Retinal pigment epithelial cell (primary cell): ENCODE measurements at regions not wholly inside any gene's neighbourhood (a gene's known extent, or its start where the extent isn't known, plus 50 kb on each side); places are given as distances from the start of the nearest gene placed in this dataset.
"Not testable (repeated sequence)": the region's sequence is repeated elsewhere in the genome, so short reads cannot be mapped to it uniquely, and the experiment has no call there.

Experiments
- DNase-seq: peaks from one replicate; pipeline ENCODE4 v3.0.0-alpha.2; 2010; ENCODE audit warnings: low read depth
- H3K4me3 ChIP-seq: 2 replicates; pipeline ENCODE4 v1.5.1; 2011; ENCODE audit warnings: mild to moderate bottlenecking, low read length, control low read depth, moderate library complexity
- TF ChIP-seq, protein P1 (sequence below): conservative IDR thresholded peaks from 2 replicates; pipeline ENCODE4 v1.5.1; 2011; ENCODE audit warnings: low read depth, low read length, control low read depth, inconsistent platforms

DNA sequence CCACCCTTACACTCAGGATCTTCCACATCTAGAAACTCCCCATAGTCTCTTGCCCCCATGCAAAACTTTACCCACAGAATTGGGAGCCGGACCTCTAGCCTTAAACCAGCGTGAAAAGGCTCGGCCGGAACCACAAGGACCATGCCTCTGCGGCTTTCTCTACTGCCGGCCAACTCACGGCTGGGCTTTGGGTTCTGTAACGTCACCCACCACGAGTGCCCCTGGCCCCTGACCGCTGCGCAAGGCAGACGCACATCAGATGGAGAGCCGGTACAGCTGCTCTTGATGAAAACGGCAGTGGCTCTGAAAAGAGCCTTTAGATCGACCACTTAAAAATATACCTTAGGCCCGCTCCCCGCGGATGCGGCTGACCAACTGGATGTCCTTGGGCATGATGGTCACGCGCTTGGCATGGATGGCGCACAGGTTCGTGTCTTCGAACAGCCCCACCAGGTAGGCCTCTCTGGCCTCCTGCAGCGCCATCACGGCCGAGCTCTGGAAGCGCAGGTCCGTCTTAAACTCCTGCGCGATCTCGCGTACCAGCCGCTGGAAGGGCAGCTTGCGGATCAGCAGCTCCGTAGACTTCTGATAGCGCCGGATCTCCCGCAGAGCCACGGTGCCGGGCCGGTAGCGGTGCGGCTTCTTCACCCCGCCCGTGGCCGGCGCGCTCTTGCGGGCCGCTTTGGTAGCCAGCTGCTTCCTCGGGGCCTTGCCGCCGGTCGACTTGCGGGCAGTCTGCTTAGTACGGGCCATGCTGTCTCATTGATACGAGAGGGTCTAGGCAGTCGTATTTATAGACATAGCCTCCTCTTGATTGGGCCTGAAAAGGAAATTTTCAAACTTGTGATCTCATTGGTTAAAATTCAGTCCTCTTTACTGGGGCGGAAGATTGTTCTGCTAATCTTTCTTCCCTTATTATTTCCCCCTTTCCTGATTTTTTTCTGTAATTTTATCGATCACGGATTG lies 66.3 kb downstream of the FAM72C start:
- peak; percentile 14 for DNase-seq
- peak overlapping the region; percentile 50 for H3K4me3 ChIP-seq
- TF ChIP-seq, protein P1, sequence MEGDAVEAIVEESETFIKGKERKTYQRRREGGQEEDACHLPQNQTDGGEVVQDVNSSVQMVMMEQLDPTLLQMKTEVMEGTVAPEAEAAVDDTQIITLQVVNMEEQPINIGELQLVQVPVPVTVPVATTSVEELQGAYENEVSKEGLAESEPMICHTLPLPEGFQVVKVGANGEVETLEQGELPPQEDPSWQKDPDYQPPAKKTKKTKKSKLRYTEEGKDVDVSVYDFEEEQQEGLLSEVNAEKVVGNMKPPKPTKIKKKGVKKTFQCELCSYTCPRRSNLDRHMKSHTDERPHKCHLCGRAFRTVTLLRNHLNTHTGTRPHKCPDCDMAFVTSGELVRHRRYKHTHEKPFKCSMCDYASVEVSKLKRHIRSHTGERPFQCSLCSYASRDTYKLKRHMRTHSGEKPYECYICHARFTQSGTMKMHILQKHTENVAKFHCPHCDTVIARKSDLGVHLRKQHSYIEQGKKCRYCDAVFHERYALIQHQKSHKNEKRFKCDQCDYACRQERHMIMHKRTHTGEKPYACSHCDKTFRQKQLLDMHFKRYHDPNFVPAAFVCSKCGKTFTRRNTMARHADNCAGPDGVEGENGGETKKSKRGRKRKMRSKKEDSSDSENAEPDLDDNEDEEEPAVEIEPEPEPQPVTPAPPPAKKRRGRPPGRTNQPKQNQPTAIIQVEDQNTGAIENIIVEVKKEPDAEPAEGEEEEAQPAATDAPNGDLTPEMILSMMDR = peak; percentile 9

DNA sequence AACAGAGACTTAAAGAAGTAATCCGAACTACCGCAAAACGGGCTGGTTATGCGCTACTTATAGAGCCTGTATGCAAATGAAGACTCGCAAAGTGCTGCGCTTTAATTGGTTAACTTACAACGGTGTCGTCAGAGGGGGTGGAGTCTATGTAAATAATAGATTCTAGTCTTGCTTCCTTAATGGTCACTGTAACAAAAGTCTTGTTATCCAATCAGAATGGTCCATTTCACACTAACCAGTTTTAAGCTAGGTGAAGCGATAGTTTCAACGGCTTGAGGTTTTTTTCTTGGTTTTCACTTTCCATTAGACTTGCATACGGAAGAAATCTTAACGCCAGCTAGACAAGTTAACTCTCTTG lies 67.2 kb downstream of the FAM72C start:
- DNase-seq = not testable (repeated sequence)
- H3K4me3 ChIP-seq = peak overlapping the region; percentile 52

DNA sequence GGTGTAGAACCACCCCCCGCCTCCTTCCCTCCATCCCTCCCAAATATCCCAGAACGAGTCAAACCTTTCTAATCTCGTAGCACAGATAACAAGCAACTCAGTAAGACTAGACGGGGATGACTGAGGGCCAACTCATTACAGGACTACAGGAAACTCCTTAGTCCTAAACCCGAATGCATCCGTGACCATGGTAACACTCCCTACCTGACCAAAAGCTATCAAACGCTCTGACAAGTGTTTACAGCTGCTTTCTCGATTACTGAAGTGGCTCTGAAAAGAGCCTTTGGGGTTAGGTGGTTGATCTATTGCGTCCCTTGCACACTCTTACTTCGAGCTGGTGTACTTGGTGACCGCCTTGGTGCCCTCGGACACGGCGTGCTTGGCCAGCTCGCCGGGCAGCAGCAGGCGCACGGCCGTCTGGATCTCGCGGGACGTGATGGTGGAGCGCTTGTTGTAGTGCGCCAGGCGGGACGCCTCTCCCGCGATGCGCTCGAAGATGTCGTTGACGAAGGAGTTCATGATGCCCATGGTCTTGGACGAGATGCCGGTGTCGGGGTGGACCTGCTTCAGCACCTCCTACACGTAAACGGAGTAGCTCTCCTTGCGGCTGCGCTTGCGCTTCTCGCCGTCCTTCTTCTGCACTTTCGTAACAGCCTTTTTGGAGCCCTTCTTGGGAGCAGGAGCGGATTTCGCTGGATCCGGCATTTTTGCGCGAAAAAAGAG lies 67.7 kb downstream of the FAM72C start:
- DNase-seq = peak; percentile 4
- peak overlapping the region; percentile 52 for H3K4me3 ChIP-seq

DNA sequence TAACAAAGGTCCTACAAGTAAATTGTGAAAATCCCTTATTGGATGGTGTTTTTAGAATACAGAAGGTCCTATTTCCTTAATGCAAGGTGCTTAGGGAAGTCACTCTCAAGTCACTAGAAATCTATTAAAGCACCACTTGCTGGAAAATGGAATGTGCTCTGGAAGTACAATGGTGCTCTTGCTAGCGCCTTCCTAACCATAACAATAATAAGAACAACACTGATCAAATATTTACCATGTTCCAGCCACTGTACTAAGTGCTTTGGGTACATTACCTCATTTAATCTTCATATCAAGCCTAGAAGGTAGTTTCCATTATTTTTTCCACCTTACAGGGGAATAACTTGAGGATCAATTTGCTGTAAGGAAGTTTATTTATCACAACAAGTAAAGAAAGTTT lies 75.4 kb downstream of the FAM72C start:
- not testable (repeated sequence) for DNase-seq, H3K4me3 ChIP-seq

DNA sequence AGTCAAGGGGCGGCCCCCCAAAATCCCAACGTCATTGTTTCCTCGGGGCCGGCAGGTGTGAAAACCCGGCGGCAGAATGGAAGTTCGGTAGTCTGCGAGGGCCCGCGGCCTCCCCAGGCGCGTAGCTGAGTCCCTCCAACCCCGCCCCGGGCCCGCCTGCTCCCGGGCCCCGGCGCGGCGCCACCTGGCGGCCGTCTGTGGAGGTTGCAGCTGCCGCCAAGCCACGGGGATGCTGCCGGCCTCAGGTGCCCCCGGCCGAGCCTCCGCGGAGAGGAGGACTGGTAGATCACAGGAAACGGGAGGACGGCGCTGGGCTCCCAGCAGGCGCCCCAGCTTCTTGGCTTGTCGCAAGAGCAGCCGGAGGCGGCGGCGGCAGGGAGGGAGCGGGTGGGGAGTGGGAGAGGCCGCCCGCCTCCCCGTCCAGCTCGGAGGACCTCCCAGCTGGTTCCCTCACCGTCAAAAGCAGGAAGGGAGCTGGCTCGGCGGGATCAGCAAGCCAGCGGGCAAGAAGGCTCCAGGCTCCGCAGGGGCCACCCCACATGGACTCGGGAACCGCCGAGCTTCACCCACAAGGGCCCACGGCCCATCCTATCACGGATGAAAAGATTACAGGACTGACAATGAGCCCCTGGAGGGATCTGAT lies 86.7 kb downstream of the FAM72C start:
- not testable (repeated sequence) for H3K4me3 ChIP-seq
- DNase-seq = peak; percentile 0

DNA sequence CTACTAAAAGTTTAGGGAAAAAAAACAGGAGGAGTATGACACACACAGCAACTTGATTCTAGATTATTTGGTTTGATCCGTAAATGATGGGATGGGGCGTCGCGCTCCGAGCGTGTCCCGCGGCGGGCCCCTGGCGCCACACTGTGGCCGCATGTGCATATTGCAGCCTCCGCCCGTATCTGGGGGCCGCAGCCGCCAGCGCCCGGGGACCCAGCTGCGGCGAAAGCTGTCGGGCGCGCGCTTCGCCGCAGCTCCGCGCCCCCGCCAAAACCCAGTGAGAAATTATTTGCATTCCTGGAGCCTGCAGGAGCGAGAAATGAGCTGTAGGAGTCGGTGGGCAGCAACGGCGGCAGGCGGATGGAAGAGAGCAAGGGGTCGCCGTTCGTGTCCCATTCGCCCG lies 87.3 kb downstream of the FAM72C start:
- not testable (repeated sequence) for H3K4me3 ChIP-seq, DNase-seq

DNA sequence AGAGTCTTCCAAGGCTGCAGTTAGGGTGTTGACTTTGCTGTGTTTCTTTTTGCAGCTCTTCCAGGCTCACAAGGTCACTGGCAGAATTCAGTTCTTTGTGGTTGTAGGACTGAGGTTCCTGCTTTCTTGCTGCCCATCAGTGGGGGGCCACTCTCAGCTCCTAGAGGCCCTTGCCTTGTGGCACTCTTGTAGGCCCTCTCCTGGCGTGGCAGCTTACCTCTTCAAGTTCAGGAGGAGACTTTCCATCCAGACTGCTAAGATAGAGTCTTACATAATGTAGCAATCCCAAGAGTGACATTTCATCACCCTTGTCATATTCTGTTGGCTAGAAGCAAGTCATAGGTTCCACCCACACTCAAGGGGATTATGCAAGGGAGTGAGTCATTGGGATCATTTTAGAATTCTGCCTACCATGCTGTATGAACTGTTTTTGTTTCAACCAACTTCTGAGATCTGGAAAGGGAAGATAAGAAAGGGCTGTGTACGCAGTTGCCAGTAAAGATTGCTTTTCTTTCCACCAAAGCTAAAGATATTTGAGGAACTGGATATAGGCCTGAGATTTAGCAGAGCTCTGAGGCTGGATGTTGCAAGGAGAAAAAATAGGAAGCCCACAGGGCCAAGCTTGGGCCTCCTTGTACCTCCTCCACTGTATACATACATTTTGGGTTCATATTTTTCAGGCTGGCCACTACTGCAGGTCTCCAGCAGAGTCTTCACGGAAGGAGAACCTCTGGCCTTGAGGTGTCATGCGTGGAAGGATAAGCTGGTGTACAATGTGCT lies 91.8 kb downstream of the FAM72C start:
- H3K4me3 ChIP-seq = not testable (repeated sequence)

DNA sequence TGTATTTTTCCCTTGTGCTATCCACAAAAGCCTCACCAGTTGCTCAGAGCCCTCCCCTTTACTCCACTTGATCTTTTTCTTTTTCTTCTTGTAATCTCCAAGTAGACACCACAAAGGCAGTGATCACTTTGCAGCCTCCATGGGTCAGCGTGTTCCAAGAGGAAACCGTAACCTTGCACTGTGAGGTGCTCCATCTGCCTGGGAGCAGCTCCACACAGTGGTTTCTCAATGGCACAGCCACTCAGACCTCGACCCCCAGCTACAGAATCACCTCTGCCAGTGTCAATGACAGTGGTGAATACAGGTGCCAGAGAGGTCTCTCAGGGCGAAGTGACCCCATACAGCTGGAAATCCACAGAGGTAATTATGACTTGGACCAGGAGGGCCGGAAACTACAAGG lies 95.8 kb downstream of the FAM72C start:
- not testable (repeated sequence) for H3K4me3 ChIP-seq, DNase-seq

More for the DNA sequence above, 91.8 kb downstream of the FAM72C start:
- DNase-seq = not testable (repeated sequence)

DNA sequence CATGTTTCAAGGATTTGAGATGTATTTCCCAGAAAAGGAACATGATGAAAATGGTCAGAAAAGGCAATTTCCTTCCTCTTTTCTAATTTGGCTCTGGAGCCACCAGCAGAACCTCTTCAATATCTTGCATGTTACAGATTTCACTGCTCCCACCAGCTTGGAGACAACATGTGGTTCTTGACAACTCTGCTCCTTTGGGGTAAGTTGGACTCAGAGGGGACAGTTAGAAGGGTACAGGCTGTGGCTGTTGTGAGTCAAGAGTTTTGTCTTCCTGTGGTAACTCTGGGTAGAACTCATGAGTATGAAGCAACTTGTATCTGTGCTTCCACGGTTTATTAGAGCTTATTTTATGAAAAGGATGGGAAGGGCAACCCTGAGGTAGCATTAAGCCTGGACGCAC lies 97.2 kb downstream of the FAM72C start:
- H3K4me3 ChIP-seq, DNase-seq: not testable (repeated sequence)

DNA sequence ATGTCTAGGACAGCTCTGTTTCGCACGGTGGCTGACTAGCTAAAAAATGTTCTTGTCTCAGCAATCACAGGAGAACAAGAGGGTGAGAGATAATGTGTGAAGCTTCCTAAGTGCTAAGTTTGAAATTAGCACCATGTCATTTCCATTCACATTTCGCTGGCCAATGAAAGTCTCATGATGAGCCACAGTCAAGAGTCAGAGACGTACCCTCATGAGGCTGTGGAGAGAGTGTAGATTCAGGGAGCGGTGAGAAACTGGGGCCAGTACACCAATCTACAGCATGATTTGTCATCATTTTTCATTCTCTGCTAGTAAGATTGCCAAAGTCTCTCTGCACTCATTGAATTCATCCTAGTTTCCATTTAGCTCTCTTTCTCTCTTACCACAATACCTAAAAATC lies 98.1 kb downstream of the FAM72C start:
- not testable (repeated sequence) for H3K4me3 ChIP-seq, DNase-seq

DNA sequence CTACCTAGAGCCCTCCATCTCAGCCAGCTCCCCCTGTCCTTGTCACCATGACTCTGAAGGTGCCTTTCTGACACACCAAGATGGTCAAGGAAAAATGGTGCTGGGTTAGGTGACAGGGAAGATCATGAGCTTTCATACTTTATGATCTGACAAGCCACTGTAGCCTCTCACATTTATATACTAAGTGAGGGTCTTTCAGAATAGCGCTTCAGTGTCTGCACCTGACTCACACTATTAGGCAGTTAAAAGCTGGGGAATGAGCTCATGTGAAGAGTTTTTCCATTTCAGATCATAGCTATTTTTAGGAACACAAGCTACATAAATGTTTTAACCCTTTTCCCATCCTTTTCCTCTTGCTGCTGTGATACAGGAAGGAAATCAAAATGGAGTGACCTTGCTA lies 101.4 kb downstream of the FAM72C start:
- not testable (repeated sequence) for H3K4me3 ChIP-seq, DNase-seq

DNA sequence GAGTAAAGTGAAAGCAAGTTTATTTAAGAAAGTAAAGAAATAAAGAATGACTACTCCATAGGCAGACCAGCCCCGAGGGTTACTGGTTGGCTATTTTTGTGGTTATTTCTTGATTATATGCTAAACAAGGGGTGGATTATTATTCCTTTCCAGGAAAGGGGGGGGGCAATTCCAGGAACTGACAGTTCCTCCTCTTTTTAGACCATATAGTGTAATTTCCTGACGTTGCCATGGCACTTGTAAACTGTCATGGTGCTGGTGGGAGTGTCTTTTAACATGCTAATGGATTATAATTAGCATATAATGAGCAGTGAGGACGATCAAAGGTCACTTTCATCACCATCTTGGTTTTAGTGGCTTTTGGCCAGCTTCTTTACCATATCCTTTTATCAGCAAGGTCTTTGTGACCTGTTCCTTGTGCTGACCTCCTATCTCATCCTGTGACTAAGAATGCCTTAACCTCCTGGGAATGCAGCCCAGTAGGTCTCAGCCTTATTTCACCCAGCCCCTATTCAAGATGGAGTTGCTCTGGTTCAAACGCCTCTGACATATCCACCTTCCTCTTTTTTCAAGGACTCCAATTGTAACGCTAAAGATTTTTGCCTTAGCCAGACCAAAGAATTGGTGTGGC lies 104.1 kb downstream of the FAM72C start:
- H3K4me3 ChIP-seq, DNase-seq: not testable (repeated sequence)

DNA sequence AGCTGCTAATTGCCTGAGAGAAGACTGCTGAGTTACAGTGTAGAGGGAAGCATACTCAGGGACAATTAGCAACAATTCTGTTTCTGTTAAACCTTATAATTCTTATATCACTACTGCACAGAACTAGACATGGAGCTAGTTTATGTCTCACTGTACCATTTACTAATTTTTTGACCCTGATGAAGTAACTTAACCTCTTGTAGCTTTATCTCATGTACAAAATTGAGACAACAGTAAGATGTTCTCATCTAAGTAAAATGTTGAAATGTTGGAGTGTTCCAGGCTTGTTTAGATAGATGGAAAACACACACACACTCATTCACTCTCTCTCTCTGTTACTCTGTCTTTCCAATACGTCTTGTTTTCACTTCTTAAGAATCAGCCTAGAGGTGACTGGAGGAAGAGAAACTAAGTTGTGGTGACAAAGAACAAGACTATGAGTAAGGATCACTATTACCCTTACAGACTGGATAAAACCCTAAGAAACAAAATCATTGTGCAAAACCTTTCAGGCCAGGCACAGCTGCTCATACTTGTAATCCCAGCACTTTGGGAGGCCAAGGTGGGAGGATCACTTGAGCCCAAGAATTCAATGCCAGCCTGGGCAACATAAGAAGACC lies 107.8 kb downstream of the FAM72C start:
- H3K4me3 ChIP-seq, DNase-seq: not testable (repeated sequence)

DNA sequence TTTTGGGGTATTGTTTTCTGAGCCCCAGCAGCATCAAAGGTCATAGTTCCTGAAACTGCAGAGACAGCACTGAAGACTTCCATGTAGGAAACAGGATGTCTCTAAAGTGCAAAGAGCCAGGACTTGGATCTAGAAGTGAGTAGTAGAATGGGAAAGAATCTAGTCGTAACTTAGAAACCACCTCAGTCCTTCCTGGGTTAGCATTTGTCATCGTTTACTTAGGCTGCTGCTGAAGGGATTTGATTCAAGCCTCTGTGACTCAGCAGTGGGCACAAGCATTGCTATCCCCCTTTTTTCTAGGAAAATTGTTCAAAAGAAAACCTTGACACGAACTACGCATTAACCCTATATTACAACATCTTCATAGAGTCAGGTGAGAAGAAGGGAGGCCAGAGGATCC lies 109.1 kb downstream of the FAM72C start:
- not testable (repeated sequence) for DNase-seq, H3K4me3 ChIP-seq

DNA sequence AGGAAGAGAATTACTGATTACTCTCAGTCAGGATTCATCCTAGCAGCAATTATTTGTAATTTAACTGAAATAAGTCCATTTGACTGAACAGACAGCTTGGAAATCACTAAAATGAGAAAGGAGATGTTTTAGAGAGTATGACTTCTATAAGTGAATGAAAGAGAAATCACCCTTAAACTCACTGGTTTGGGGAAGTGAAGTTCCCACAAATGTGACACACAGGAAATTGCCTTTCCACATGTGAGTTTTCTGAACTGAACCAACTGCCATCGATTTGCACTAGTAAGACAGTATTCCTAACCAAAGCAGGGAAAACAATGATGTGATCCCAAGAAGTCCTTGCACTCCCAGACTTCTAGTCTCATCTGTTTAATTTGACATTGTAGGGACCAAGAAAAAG lies 110.5 kb downstream of the FAM72C start:
- not testable (repeated sequence) for DNase-seq, H3K4me3 ChIP-seq

DNA sequence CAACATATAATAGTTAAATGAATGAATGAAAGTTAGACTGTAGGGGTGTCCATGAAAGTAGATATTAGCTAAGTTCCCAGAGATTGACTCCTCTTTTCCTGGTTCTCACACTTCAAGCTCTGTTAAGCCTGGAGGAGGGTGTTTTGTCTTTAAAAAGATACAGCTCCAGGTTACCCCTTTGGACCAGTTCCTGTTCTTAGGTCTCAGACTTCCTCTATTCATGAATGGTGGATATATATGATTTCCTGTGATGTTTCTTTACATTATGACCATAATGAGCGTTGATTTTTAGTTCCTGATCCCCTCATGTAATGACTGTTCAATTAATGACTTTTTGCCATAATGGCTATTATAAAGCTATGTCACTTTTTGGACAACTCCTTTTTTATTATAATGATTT lies 115.9 kb downstream of the FAM72C start:
- not testable (repeated sequence) for DNase-seq, H3K4me3 ChIP-seq

DNA sequence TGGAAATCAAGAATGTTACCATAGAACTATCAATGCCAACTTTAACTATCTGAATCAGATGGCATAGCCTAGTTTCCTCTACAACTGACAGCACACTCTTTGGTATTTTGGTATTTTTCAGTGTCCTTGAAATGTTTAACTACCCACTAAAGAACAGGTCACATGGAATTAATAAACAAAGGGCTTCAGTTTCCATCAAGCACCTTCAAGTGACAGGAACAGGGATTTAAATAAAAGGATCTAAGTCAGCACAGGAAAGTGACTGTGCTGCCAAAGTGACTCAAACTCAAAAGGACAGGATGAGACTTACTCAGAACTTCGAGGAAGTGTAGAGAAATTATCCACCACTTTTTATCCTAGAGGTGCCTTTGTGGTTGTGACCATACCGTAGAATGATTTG lies 117.7 kb downstream of the FAM72C start:
- H3K4me3 ChIP-seq, DNase-seq: not testable (repeated sequence)
